GM12892 (cell line): ENCODE measurements at regions not wholly inside any gene's neighbourhood (a gene's known extent, or its start where the extent isn't known, plus 50 kb on each side); places are given as distances from the start of the nearest gene placed in this dataset.

Source experiments
- POLR2A ChIP-seq: IDR thresholded peaks from 2 replicates; pipeline ENCODE4 v1.6.1; 2011; ENCODE audit warnings: low read depth, low read length, control low read depth
- TAF1 ChIP-seq: IDR thresholded peaks from 2 replicates; pipeline ENCODE4 v1.6.1; 2011; ENCODE audit warnings: low read depth, mild to moderate bottlenecking, control low read depth, low read length, borderline replicate concordance

- TF ChIP-seq TAF1 (no peak), POLR2A (no peak)
Measured at GRCh38 chr2:163856941-163857340, 121.1 kb upstream of the FIGN start.
